ENCODE measurements at regions not wholly inside any gene's neighbourhood (a gene's known extent, or its start where the extent isn't known, plus 50 kb on each side); places are given as distances from the start of the nearest gene placed in this dataset.

- TF ChIP-seq ZNF274 (IDR thresholded peaks at IDR 0.05; ENCODE audit: low read depth, low read length): no peak
- no peak for TF ChIP-seq SUZ12 (IDR thresholded peaks at IDR 0.05; ENCODE audit: extremely low read depth, insufficient read depth, insufficient read length)
- TF ChIP-seq YY1 (IDR thresholded peaks at IDR 0.05; ENCODE audit: insufficient read depth, insufficient read length): no peak
- Histone ChIP-seq H3K9me3 (ENCODE audit: insufficient read depth, low read length) (no peaks in the 10 kb centered on the region), H3K4me3 (ENCODE audit: insufficient read length, low read depth) (no peak overlapping the region), H3K27me3 (ENCODE audit: insufficient read depth, insufficient read length) (no peaks in the 10 kb centered on the region), H3K36me3 (ENCODE audit: insufficient read depth, insufficient read length, low read length) (no peaks in the 10 kb centered on the region), H3K9ac (ENCODE audit: insufficient read length, low read depth) (no peak overlapping the region), H3K4me1 (ENCODE audit: insufficient read depth, insufficient read length) (no peaks in the 10 kb centered on the region)
- DNase-seq (ENCODE audit: low read depth, low spot score): no peak
Measured at GRCh38 chr17:33473061-33473460, 180.0 kb upstream of the ASIC2 start.

GRCh38 chr17:33474789-33475188 is 181.7 kb upstream of the ASIC2 start:
- Histone ChIP-seq H3K4me3 (ENCODE audit: insufficient read length, low read depth) (no peak overlapping the region), H3K9me3 (ENCODE audit: insufficient read depth, low read length) (no peaks in the 10 kb centered on the region), H3K9ac (ENCODE audit: insufficient read length, low read depth) (no peak overlapping the region), H3K4me1 (ENCODE audit: insufficient read depth, insufficient read length) (no peaks in the 10 kb centered on the region), H3K36me3 (ENCODE audit: insufficient read depth, insufficient read length, low read length) (no peaks in the 10 kb centered on the region), H3K27me3 (ENCODE audit: insufficient read depth, insufficient read length) (no peaks in the 10 kb centered on the region)
- TF ChIP-seq SUZ12 (IDR thresholded peaks at IDR 0.05; ENCODE audit: extremely low read depth, insufficient read depth, insufficient read length) (no peak), ZNF274 (IDR thresholded peaks at IDR 0.05; ENCODE audit: low read depth, low read length) (no peak), YY1 (IDR thresholded peaks at IDR 0.05; ENCODE audit: insufficient read depth, insufficient read length) (no peak)
- no peak for DNase-seq (ENCODE audit: low read depth, low spot score)

GRCh38 chr17:33475594-33475993 is 182.5 kb upstream of the ASIC2 start:
- H3K9ac ChIP-seq (ENCODE audit: insufficient read length, low read depth): no peak overlapping the region
- TF ChIP-seq SUZ12 (IDR thresholded peaks at IDR 0.05; ENCODE audit: extremely low read depth, insufficient read depth, insufficient read length): no peak
- no peak for TF ChIP-seq YY1 (IDR thresholded peaks at IDR 0.05; ENCODE audit: insufficient read depth, insufficient read length)
- TF ChIP-seq ZNF274 (IDR thresholded peaks at IDR 0.05; ENCODE audit: low read depth, low read length): no peak
- no peak for DNase-seq (ENCODE audit: low read depth, low spot score)
- no peak overlapping the region for H3K4me3 ChIP-seq (ENCODE audit: insufficient read length, low read depth)
- H3K27me3 ChIP-seq (ENCODE audit: insufficient read depth, insufficient read length): no peaks in the 10 kb centered on the region
- H3K9me3 ChIP-seq (ENCODE audit: insufficient read depth, low read length): no peaks in the 10 kb centered on the region
- no peaks in the 10 kb centered on the region for H3K36me3 ChIP-seq (ENCODE audit: insufficient read depth, insufficient read length, low read length)
- H3K4me1 ChIP-seq (ENCODE audit: insufficient read depth, insufficient read length): no peaks in the 10 kb centered on the region

- no peaks in the 10 kb centered on the region for H3K27me3 ChIP-seq (ENCODE audit: insufficient read depth, insufficient read length)
- H3K9me3 ChIP-seq (ENCODE audit: insufficient read depth, low read length): no peaks in the 10 kb centered on the region
- TF ChIP-seq SUZ12 (IDR thresholded peaks at IDR 0.05; ENCODE audit: extremely low read depth, insufficient read depth, insufficient read length) (no peak), ZNF274 (IDR thresholded peaks at IDR 0.05; ENCODE audit: low read depth, low read length) (no peak), YY1 (IDR thresholded peaks at IDR 0.05; ENCODE audit: insufficient read depth, insufficient read length) (no peak)
- H3K36me3 ChIP-seq (ENCODE audit: insufficient read depth, insufficient read length, low read length): no peaks in the 10 kb centered on the region
- no peak overlapping the region for H3K9ac ChIP-seq (ENCODE audit: insufficient read length, low read depth)
- H3K4me1 ChIP-seq (ENCODE audit: insufficient read depth, insufficient read length): no peaks in the 10 kb centered on the region
- DNase-seq (ENCODE audit: low read depth, low spot score): no peak
- no peak overlapping the region for H3K4me3 ChIP-seq (ENCODE audit: insufficient read length, low read depth)
Measured at GRCh38 chr17:33481652-33482051, 188.6 kb upstream of the ASIC2 start.

- DNase-seq (ENCODE audit: low read depth, low spot score): no peak
- no peak overlapping the region for H3K9ac ChIP-seq (ENCODE audit: insufficient read length, low read depth)
- H3K27me3 ChIP-seq (ENCODE audit: insufficient read depth, insufficient read length): no peaks in the 10 kb centered on the region
- H3K4me3 ChIP-seq (ENCODE audit: insufficient read length, low read depth): no peak overlapping the region
- no peaks in the 10 kb centered on the region for H3K9me3 ChIP-seq (ENCODE audit: insufficient read depth, low read length)
- no peaks in the 10 kb centered on the region for H3K4me1 ChIP-seq (ENCODE audit: insufficient read depth, insufficient read length)
- TF ChIP-seq ZNF274 (IDR thresholded peaks at IDR 0.05; ENCODE audit: low read depth, low read length) (no peak), YY1 (IDR thresholded peaks at IDR 0.05; ENCODE audit: insufficient read depth, insufficient read length) (no peak), SUZ12 (IDR thresholded peaks at IDR 0.05; ENCODE audit: extremely low read depth, insufficient read depth, insufficient read length) (no peak)
- H3K36me3 ChIP-seq (ENCODE audit: insufficient read depth, insufficient read length, low read length): no peaks in the 10 kb centered on the region
Measured at GRCh38 chr17:33482636-33483035, 189.5 kb upstream of the ASIC2 start.

GRCh38 chr17:33484559-33484958 is 191.5 kb upstream of the ASIC2 start:
- no peak for TF ChIP-seq YY1 (IDR thresholded peaks at IDR 0.05; ENCODE audit: insufficient read depth, insufficient read length)
- no peak for TF ChIP-seq SUZ12 (IDR thresholded peaks at IDR 0.05; ENCODE audit: extremely low read depth, insufficient read depth, insufficient read length)
- TF ChIP-seq ZNF274 (IDR thresholded peaks at IDR 0.05; ENCODE audit: low read depth, low read length): no peak
- Histone ChIP-seq H3K36me3 (ENCODE audit: insufficient read depth, insufficient read length, low read length) (no peaks in the 10 kb centered on the region), H3K4me3 (ENCODE audit: insufficient read length, low read depth) (no peak overlapping the region), H3K27me3 (ENCODE audit: insufficient read depth, insufficient read length) (no peaks in the 10 kb centered on the region), H3K9me3 (ENCODE audit: insufficient read depth, low read length) (no peaks in the 10 kb centered on the region), H3K4me1 (ENCODE audit: insufficient read depth, insufficient read length) (no peaks in the 10 kb centered on the region), H3K9ac (ENCODE audit: insufficient read length, low read depth) (no peak overlapping the region)
- no peak for DNase-seq (ENCODE audit: low read depth, low spot score)

- no peaks in the 10 kb centered on the region for H3K9me3 ChIP-seq (ENCODE audit: insufficient read depth, low read length)
- H3K9ac ChIP-seq (ENCODE audit: insufficient read length, low read depth): no peak overlapping the region
- H3K4me1 ChIP-seq (ENCODE audit: insufficient read depth, insufficient read length): no peaks in the 10 kb centered on the region
- no peak overlapping the region for H3K4me3 ChIP-seq (ENCODE audit: insufficient read length, low read depth)
- DNase-seq (ENCODE audit: low read depth, low spot score): no peak
- H3K27me3 ChIP-seq (ENCODE audit: insufficient read depth, insufficient read length): no peaks in the 10 kb centered on the region
- no peaks in the 10 kb centered on the region for H3K36me3 ChIP-seq (ENCODE audit: insufficient read depth, insufficient read length, low read length)
- TF ChIP-seq ZNF274 (IDR thresholded peaks at IDR 0.05; ENCODE audit: low read depth, low read length): no peak
- no peak for TF ChIP-seq YY1 (IDR thresholded peaks at IDR 0.05; ENCODE audit: insufficient read depth, insufficient read length)
- no peak for TF ChIP-seq SUZ12 (IDR thresholded peaks at IDR 0.05; ENCODE audit: extremely low read depth, insufficient read depth, insufficient read length)
Measured at GRCh38 chr17:33486135-33486885, 193.2 kb upstream of the ASIC2 start.
